Stomach (tissue), 4 donors: ENCODE measurements at regions not wholly inside any gene's neighbourhood (a gene's known extent, or its start where the extent isn't known, plus 50 kb on each side); places are given as distances from the start of the nearest gene placed in this dataset.

Experiments used
- CTCF ChIP-seq, 7 experiments: fragments of 450-650 bp in 4 of 7; fragments of 200-600 bp in 3 of 7; sonication (generic) in 3 of 7; IDR thresholded peaks; one replicate each; pipeline ENCODE4 v1.5.1; 2016 to 2019; ENCODE audit warnings: antibody characterized with exemption in 7 of 7, control low read depth in 2 of 7, mild to moderate bottlenecking in 1 of 7
- POLR2A ChIP-seq, 4 donors: fragments of 450-650 bp; IDR thresholded peaks; one replicate each; pipeline ENCODE4 v1.6.1; 2016; ENCODE audit warnings: antibody characterized with exemption in 4 of 4, control low read depth in 2 of 4, mild to moderate bottlenecking in 1 of 4, moderate library complexity in 1 of 4

- no peak for TF ChIP-seq CTCF (IDR thresholded peaks at IDR 0.05)
- no peak for TF ChIP-seq POLR2A (IDR thresholded peaks at IDR 0.05)
Observed at GRCh38 chr1:56000424-56000823, 578.9 kb downstream of the PLPP3 start.
